ENCODE measurements at regions not wholly inside any gene's neighbourhood (a gene's known extent, or its start where the extent isn't known, plus 50 kb on each side); places are given as distances from the start of the nearest gene placed in this dataset.

DNA sequence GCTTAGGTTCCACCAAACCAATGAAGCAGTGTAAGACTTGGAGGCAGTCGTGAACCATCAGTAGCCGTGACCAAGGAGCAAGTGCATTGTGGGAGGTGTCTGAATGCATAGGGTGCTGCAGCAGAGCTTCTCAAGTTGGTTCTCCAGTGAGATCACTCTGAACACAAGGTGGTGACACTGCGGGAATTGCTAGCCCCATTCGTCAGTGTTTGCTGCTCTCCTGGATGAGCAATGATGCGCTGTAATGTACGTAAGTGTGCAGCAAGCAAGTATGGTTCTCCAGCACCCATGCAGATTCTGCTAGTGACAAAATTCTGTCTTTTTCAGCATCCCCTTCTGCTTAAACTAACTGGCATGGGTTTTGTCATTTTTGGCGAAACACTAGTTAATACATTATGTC, 97.6 kb upstream of the HTR2A start:
- TF ChIP-seq EZH2 (IDR thresholded peaks at IDR 0.05; ENCODE audit: insufficient read depth, poor library complexity, severe bottlenecking) (no peak), EZH2phosphoT487 (IDR thresholded peaks at IDR 0.05; ENCODE audit: insufficient read depth, low read depth) (no peak)
